GM12878 (cell line): ENCODE measurements at regions not wholly inside any gene's neighbourhood (a gene's known extent, or its start where the extent isn't known, plus 50 kb on each side); places are given as distances from the start of the nearest gene placed in this dataset.

Experiments
- ATAC-seq: fragments of 200-7000 bp; cut with Tn5 transposase; 3 replicates; pipeline ENCODE4 v1.9.1; 2020; ENCODE audit warnings: mild to moderate bottlenecking, moderate library complexity
- BruUV-seq: library from RNA; stranded (reverse); fragments of 400-500 nt; replicated peaks from 2 replicates; lab custom pipeline; 2021; lab: Mats Ljungman, UMichigan
- CTCF ChIA-PET: fragments of 300-600 bp; sonication (Branson Sonifier 250); formaldehyde crosslinking; extraction: SDS; loops from one replicate; lab custom pipeline; 2021; ENCODE audit warnings: inconsistent platforms; lab: Yijun Ruan, JAX
- POLR2A ChIA-PET: fragments of 350-600 bp; formaldehyde crosslinking; extraction: SDS; loops from one replicate; lab custom pipeline; 2021; ENCODE audit warnings: inconsistent platforms; lab: Charles Lee
- RAD21 ChIA-PET: fragments of 300-600 bp; sonication (Branson Sonifier 250); formaldehyde crosslinking; loops from one replicate; lab custom pipeline; 2023; ENCODE audit warnings: antibody characterized with exemption; ENCODE audit not compliant: unreplicated experiment; lab: Charles Lee
- SMC1A ChIA-PET: fragments of 300-600 bp; sonication (Branson Sonifier 250); formaldehyde crosslinking; loops from one replicate; lab custom pipeline; 2023; ENCODE audit not compliant: unreplicated experiment, uncharacterized antibody; lab: Charles Lee
- DNase-seq: peaks from one replicate; pipeline ENCODE4 v3.0.0-alpha.2; 2011; ENCODE audit warnings: low read depth, low spot score
- FAIRE-seq: peaks from 3 replicates; lab custom pipeline; 2011; peaks lifted over from hg19 to GRCh38; lab: Jason Lieb, UNC
- H2AFZ ChIP-seq: 2 replicates; pipeline ENCODE4 v1.6.0; 2011; ENCODE audit warnings: low read depth, low read length, control low read depth; ENCODE audit not compliant: control insufficient read depth
- H3K27ac ChIP-seq: 2 replicates; pipeline ENCODE4 v1.5.1; 2011; ENCODE audit warnings: control low read depth; ENCODE audit not compliant: control insufficient read depth, insufficient read depth
- H3K27me3 ChIP-seq, 2 experiments: replicated peaks in 1 of 2; 2 replicates each; pipeline versions ENCODE4 v1.6.0 to v1.6.1; 2011; ENCODE audit warnings: low read length in 1 of 2; ENCODE audit not compliant: control insufficient read depth in 2 of 2, insufficient read depth in 2 of 2
- H3K36me3 ChIP-seq, 2 experiments: 2 replicates each; pipeline ENCODE4 v1.5.1; 2011; ENCODE audit warnings: low read length in 1 of 2; ENCODE audit not compliant: control insufficient read depth in 2 of 2, insufficient read depth in 2 of 2
- H3K4me1 ChIP-seq: 2 replicates; pipeline ENCODE4 v1.6.1; 2011; ENCODE audit warnings: mild to moderate bottlenecking, low read length, moderate library complexity, mixed read lengths; ENCODE audit not compliant: control insufficient read depth, insufficient read depth
- H3K4me2 ChIP-seq: 2 replicates; pipeline ENCODE4 v1.6.0; 2011; ENCODE audit warnings: control low read depth; ENCODE audit not compliant: control insufficient read depth, insufficient read depth
- H3K4me3 ChIP-seq: fragments of 200-600 bp; sonication (generic); 2 replicates; pipeline ENCODE4 v1.5.1; 2016
- H3K79me2 ChIP-seq: 2 replicates; pipeline ENCODE4 v1.6.0; 2011; ENCODE audit warnings: low read length; ENCODE audit not compliant: control insufficient read depth, insufficient read depth
- H3K9ac ChIP-seq: 2 replicates; pipeline ENCODE4 v1.8.0; 2011; ENCODE audit warnings: low read length, control low read depth, mixed read lengths; ENCODE audit not compliant: control insufficient read depth, insufficient read depth
- H3K9me3 ChIP-seq: replicated peaks from 3 replicates; pipeline ENCODE4 v1.5.1; 2011; ENCODE audit warnings: mild to moderate bottlenecking, low read length; ENCODE audit not compliant: control insufficient read depth, insufficient read depth
- H4K20me1 ChIP-seq: 2 replicates; pipeline ENCODE4 v1.6.0; 2011; ENCODE audit not compliant: control insufficient read depth, insufficient read depth
- CHD1 ChIP-seq: IDR thresholded peaks from 2 replicates; pipeline ENCODE4 v1.6.1; 2012; ENCODE audit warnings: low read depth, low read length, improper control_type of control experiment
- EED ChIP-seq: sonication (generic); IDR thresholded peaks from 2 replicates; pipeline ENCODE4 v1.6.1; 2016; ENCODE audit warnings: antibody characterized with exemption, low read depth
- FOS ChIP-seq: IDR thresholded peaks from 3 replicates; pipeline ENCODE4 v1.6.1; 2011; ENCODE audit warnings: borderline replicate concordance; ENCODE audit not compliant: insufficient read length; ENCODE audit errors: extremely low read depth
- HDAC6 ChIP-seq: fragments of 200-600 bp; sonication (generic); IDR thresholded peaks from one replicate; pipeline ENCODE4 v1.8.0; 2017; ENCODE audit warnings: antibody characterized with exemption; ENCODE audit not compliant: unreplicated experiment
- SIX5 ChIP-seq: IDR thresholded peaks from 2 replicates; pipeline ENCODE4 v1.6.1; 2011; ENCODE audit warnings: mild to moderate bottlenecking, low read depth, low read length, moderate library complexity; ENCODE audit not compliant: severe bottlenecking
- SP1 ChIP-seq: IDR thresholded peaks from one replicate; pipeline ENCODE4 v1.6.1; 2011; ENCODE audit warnings: low read depth, low read length
- SRF ChIP-seq, 2 experiments: IDR thresholded peaks; 2 replicates each; pipeline ENCODE4 v1.6.1; 2011; ENCODE audit warnings: low read depth in 2 of 2, low read length in 2 of 2, mild to moderate bottlenecking in 1 of 2, moderate library complexity in 1 of 2
- TCF3 ChIP-seq: IDR thresholded peaks from 2 replicates; pipeline ENCODE4 v1.6.1; 2012; ENCODE audit warnings: low read depth, mild to moderate bottlenecking, low read length, borderline replicate concordance; ENCODE audit not compliant: insufficient read depth
- ZZZ3 ChIP-seq: IDR thresholded peaks from 2 replicates; pipeline ENCODE4 v1.6.1; 2011; ENCODE audit warnings: low read depth; ENCODE audit not compliant: control insufficient read depth, insufficient read length
- WGBS: methylation state at CpG from one replicate; pipeline ENCODE4 v1.1.6; 2016; ENCODE audit warnings: low lambda C conversion rate; ENCODE audit not compliant: insufficient replicate concordance, insufficient coverage; ENCODE audit errors: missing lambda C conversion rate; 5-methylcytosine and 5-hydroxymethylcytosine counted together
- in situ Hi-C: fragments of 300-500 bp; cut with MboI; formaldehyde crosslinking; loops from 9 replicates; pipeline ENCODE4 v1.14.3; 2018; ENCODE audit warnings: mixed read lengths
- intact Hi-C: fragments of 100-400 bp; cut with micrococcal nuclease; formaldehyde crosslinking; loops from one replicate; pipeline ENCODE4 v1.14.2; 2022; ENCODE audit not compliant: unreplicated experiment
- TF ChIP-seq, protein P1 (sequence below): fragments of 150-350 bp; IDR thresholded peaks from 2 replicates; pipeline ENCODE4 v1.6.1; 2014; ENCODE audit warnings: mild to moderate bottlenecking, low read depth, low read length
- TF ChIP-seq, protein P2 (sequence below): fragments of 450-650 bp; formaldehyde crosslinking; IDR thresholded peaks from 2 replicates; pipeline ENCODE4 v1.4.0; 2020; ENCODE audit warnings: mild to moderate bottlenecking, moderate library complexity
- TF ChIP-seq, protein P3 (sequence below): fragments of 450-650 bp; IDR thresholded peaks from 2 replicates; pipeline ENCODE4 v1.6.1; 2017; ENCODE audit warnings: borderline replicate concordance
- TF ChIP-seq, protein P4 (sequence below): IDR thresholded peaks from 2 replicates; pipeline ENCODE4 v1.6.1; 2011; ENCODE audit warnings: borderline replicate concordance, low read depth, mild to moderate bottlenecking, moderate library complexity, mixed read lengths, low read length; ENCODE audit not compliant: insufficient read depth; ENCODE audit errors: extremely low read length
- TF ChIP-seq, protein P5 (sequence below): fragments of 450-650 bp; formaldehyde crosslinking; IDR thresholded peaks from 2 replicates; pipeline ENCODE4 v1.5.0; 2022; ENCODE audit warnings: mild to moderate bottlenecking, missing genetic modification characterization

DNA sequence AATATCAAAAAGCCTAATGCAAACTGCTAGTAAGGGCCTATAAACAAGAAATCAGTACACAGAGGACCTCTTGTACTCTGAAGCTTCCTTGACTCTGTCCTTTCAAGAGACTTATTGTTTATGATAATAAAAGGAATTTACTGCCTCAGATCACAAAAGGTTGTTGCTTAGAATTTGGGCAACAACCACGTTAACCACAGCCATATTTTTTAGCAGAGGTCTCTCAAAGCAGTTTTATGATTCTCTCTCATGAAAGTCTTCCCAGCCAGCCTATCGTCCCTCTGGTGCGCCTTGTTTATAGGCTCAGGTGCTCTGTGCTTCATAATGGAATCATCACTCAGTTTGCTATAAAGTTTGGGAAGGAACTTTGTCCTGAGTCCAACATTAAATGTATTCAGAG lies 270.6 kb downstream of the RCHY1 start:
- intact Hi-C loops (no loop called here), in situ Hi-C loops (no loop called here)
- Histone ChIP-seq H3K9me3 (no peaks in the 10 kb centered on the region; the same call in 1 of the 3 replicates), H3K4me3 (no peak overlapping the region), H2AFZ (no peak overlapping the region; the same call in 1 of the 2 replicates), H3K27ac (no peak overlapping the region), H3K36me3 (no peaks in the 10 kb centered on the region), H3K27me3 (no peaks in the 10 kb centered on the region), H3K79me2 (no peaks in the 10 kb centered on the region), H3K4me1 (no peaks in the 10 kb centered on the region), H4K20me1 (no peaks in the 10 kb centered on the region), H3K9ac (no peak overlapping the region), H3K4me2 (no peak overlapping the region)
- SMC1A ChIA-PET = no interaction called here
- CTCF ChIA-PET = no interaction called here
- RAD21 ChIA-PET = no interaction called here
- POLR2A ChIA-PET = no interaction called here
- FAIRE-seq = no peak
- 40% methylated on average over 3 of the region's 3 CpGs for WGBS
- DNase-seq = no peak
- no TSS peak for BruUV-seq
- no peak for ATAC-seq
- TF ChIP-seq SRF (IDR thresholded peaks at IDR 0.05; ENCODE audit: low read depth in 2 of 2, low read length in 2 of 2) = no peak
- TF ChIP-seq, protein P1, sequence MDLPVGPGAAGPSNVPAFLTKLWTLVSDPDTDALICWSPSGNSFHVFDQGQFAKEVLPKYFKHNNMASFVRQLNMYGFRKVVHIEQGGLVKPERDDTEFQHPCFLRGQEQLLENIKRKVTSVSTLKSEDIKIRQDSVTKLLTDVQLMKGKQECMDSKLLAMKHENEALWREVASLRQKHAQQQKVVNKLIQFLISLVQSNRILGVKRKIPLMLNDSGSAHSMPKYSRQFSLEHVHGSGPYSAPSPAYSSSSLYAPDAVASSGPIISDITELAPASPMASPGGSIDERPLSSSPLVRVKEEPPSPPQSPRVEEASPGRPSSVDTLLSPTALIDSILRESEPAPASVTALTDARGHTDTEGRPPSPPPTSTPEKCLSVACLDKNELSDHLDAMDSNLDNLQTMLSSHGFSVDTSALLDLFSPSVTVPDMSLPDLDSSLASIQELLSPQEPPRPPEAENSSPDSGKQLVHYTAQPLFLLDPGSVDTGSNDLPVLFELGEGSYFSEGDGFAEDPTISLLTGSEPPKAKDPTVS = no peak
- TF ChIP-seq EED = no peak
- no peak for TF ChIP-seq SIX5
- TF ChIP-seq, protein P2, sequence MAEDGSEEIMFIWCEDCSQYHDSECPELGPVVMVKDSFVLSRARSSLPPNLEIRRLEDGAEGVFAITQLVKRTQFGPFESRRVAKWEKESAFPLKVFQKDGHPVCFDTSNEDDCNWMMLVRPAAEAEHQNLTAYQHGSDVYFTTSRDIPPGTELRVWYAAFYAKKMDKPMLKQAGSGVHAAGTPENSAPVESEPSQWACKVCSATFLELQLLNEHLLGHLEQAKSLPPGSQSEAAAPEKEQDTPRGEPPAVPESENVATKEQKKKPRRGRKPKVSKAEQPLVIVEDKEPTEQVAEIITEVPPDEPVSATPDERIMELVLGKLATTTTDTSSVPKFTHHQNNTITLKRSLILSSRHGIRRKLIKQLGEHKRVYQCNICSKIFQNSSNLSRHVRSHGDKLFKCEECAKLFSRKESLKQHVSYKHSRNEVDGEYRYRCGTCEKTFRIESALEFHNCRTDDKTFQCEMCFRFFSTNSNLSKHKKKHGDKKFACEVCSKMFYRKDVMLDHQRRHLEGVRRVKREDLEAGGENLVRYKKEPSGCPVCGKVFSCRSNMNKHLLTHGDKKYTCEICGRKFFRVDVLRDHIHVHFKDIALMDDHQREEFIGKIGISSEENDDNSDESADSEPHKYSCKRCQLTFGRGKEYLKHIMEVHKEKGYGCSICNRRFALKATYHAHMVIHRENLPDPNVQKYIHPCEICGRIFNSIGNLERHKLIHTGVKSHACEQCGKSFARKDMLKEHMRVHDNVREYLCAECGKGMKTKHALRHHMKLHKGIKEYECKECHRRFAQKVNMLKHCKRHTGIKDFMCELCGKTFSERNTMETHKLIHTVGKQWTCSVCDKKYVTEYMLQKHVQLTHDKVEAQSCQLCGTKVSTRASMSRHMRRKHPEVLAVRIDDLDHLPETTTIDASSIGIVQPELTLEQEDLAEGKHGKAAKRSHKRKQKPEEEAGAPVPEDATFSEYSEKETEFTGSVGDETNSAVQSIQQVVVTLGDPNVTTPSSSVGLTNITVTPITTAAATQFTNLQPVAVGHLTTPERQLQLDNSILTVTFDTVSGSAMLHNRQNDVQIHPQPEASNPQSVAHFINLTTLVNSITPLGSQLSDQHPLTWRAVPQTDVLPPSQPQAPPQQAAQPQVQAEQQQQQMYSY = no peak
- TF ChIP-seq, protein P3, sequence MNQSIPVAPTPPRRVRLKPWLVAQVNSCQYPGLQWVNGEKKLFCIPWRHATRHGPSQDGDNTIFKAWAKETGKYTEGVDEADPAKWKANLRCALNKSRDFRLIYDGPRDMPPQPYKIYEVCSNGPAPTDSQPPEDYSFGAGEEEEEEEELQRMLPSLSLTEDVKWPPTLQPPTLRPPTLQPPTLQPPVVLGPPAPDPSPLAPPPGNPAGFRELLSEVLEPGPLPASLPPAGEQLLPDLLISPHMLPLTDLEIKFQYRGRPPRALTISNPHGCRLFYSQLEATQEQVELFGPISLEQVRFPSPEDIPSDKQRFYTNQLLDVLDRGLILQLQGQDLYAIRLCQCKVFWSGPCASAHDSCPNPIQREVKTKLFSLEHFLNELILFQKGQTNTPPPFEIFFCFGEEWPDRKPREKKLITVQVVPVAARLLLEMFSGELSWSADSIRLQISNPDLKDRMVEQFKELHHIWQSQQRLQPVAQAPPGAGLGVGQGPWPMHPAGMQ = no peak
- TF ChIP-seq ZZZ3 = no peak
- TF ChIP-seq FOS = no peak
- TF ChIP-seq, protein P4, sequence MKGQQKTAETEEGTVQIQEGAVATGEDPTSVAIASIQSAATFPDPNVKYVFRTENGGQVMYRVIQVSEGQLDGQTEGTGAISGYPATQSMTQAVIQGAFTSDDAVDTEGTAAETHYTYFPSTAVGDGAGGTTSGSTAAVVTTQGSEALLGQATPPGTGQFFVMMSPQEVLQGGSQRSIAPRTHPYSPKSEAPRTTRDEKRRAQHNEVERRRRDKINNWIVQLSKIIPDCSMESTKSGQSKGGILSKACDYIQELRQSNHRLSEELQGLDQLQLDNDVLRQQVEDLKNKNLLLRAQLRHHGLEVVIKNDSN = no peak
- no peak for TF ChIP-seq SP1
- no peak for TF ChIP-seq TCF3
- TF ChIP-seq HDAC6 = no peak
- TF ChIP-seq CHD1 = no peak
- TF ChIP-seq, protein P5, sequence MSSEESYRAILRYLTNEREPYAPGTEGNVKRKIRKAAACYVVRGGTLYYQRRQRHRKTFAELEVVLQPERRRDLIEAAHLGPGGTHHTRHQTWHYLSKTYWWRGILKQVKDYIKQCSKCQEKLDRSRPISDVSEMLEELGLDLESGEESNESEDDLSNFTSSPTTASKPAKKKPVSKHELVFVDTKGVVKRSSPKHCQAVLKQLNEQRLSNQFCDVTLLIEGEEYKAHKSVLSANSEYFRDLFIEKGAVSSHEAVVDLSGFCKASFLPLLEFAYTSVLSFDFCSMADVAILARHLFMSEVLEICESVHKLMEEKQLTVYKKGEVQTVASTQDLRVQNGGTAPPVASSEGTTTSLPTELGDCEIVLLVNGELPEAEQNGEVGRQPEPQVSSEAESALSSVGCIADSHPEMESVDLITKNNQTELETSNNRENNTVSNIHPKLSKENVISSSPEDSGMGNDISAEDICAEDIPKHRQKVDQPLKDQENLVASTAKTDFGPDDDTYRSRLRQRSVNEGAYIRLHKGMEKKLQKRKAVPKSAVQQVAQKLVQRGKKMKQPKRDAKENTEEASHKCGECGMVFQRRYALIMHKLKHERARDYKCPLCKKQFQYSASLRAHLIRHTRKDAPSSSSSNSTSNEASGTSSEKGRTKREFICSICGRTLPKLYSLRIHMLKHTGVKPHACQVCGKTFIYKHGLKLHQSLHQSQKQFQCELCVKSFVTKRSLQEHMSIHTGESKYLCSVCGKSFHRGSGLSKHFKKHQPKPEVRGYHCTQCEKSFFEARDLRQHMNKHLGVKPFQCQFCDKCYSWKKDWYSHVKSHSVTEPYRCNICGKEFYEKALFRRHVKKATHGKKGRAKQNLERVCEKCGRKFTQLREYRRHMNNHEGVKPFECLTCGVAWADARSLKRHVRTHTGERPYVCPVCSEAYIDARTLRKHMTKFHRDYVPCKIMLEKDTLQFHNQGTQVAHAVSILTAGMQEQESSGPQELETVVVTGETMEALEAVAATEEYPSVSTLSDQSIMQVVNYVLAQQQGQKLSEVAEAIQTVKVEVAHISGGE = no peak
